H1 (cell line): ENCODE measurements at regions not wholly inside any gene's neighbourhood (a gene's known extent, or its start where the extent isn't known, plus 50 kb on each side); places are given as distances from the start of the nearest gene placed in this dataset.

Experiments used
- CTCF ChIA-PET: fragments of 300-600 bp; sonication (Branson Sonifier 250); formaldehyde crosslinking; loops from one replicate; lab custom pipeline; 2021; ENCODE audit not compliant: partially characterized antibody; lab: Charles Lee
- POLR2A ChIA-PET: fragments of 300-600 bp; sonication (Branson Sonifier 250); formaldehyde crosslinking; loops from one replicate; lab custom pipeline; 2021; ENCODE audit warnings: inconsistent platforms; ENCODE audit not compliant: partially characterized antibody; lab: Charles Lee
- DNase-seq, 2 experiments: peaks; one replicate each; pipeline versions ENCODE4 v3.0.0 to v3.0.0-alpha.2; 2010 to 2022; ENCODE audit warnings: low spot score in 2 of 2, low read depth in 1 of 2, mixed read lengths in 1 of 2
- FAIRE-seq: peaks from 2 replicates; lab custom pipeline; 2011; peaks lifted over from hg19 to GRCh38; lab: Jason Lieb, UNC
- H2AFZ ChIP-seq: 2 replicates; pipeline ENCODE4 v1.8.1; 2012; ENCODE audit warnings: low read length, inconsistent platforms
- H2AK5ac ChIP-seq: 2 replicates; pipeline ENCODE4 v1.6.1; 2013; ENCODE audit warnings: low read depth, low read length
- H2BK120ac ChIP-seq: replicated peaks from 2 replicates; pipeline ENCODE3; 2013; ENCODE audit warnings: low read depth, low read length, inconsistent platforms
- H2BK12ac ChIP-seq: 2 replicates; pipeline ENCODE4 v1.6.1; 2013; ENCODE audit warnings: low read depth, low read length
- H2BK15ac ChIP-seq: 2 replicates; pipeline ENCODE4 v1.6.1; 2013; ENCODE audit warnings: low read length
- H2BK20ac ChIP-seq: 2 replicates; pipeline ENCODE4 v1.6.1; 2013; ENCODE audit warnings: low read length
- H2BK5ac ChIP-seq: 2 replicates; pipeline ENCODE4 v1.6.1; 2013; ENCODE audit warnings: low read depth, low read length
- H3K14ac ChIP-seq: 2 replicates; pipeline ENCODE4 v1.6.1; 2013; ENCODE audit warnings: inconsistent platforms; ENCODE audit not compliant: insufficient read length
- H3K18ac ChIP-seq: 2 replicates; pipeline ENCODE4 v1.6.1; 2013; ENCODE audit warnings: low read length; ENCODE audit errors: extremely low read depth
- H3K23ac ChIP-seq: 2 replicates; pipeline ENCODE4 v1.6.1; 2013; ENCODE audit warnings: inconsistent platforms; ENCODE audit not compliant: insufficient read length
- H3K23me2 ChIP-seq: 2 replicates; pipeline ENCODE4 v1.6.1; 2013; ENCODE audit warnings: low read depth, low read length
- H3K27ac ChIP-seq: 2 replicates; pipeline ENCODE4 v1.6.1; 2011; ENCODE audit warnings: low read depth, low read length, inconsistent platforms
- H3K27me3 ChIP-seq, 4 experiments: replicated peaks in 1 of 4; 1 replicate in 1 of 4; 2 replicates in 3 of 4; pipeline versions ENCODE4 v1.6.1 to v1.8.1; 2011 to 2013; ENCODE audit warnings: low read length in 3 of 4, mild to moderate bottlenecking in 3 of 4, inconsistent platforms in 2 of 4, mixed read lengths in 2 of 4, moderate library complexity in 1 of 4; ENCODE audit not compliant: control insufficient read depth in 3 of 4, insufficient read depth in 3 of 4; ENCODE audit errors: extremely low read depth in 1 of 4
- H3K36me3 ChIP-seq, 4 experiments: 2 replicates each; pipeline versions ENCODE4 v1.6.1 to v1.8.1; 2011 to 2013; ENCODE audit warnings: mild to moderate bottlenecking in 4 of 4, low read length in 3 of 4, moderate library complexity in 2 of 4, control low read depth in 1 of 4, inconsistent platforms in 1 of 4; ENCODE audit not compliant: insufficient read depth in 4 of 4, control insufficient read depth in 2 of 4
- H3K4ac ChIP-seq: replicated peaks from 2 replicates; pipeline ENCODE3; 2013; ENCODE audit warnings: low read length, low read depth, mixed read lengths, inconsistent platforms; ENCODE audit not compliant: insufficient read length
- H3K4me1 ChIP-seq, 4 experiments: replicated peaks in 1 of 4; 1 replicate in 1 of 4; 2 replicates in 3 of 4; pipeline versions ENCODE4 v1.6.1 to v1.8.1; 2011 to 2013; ENCODE audit warnings: low read length in 3 of 4, inconsistent platforms in 2 of 4, mixed read lengths in 1 of 4; ENCODE audit not compliant: insufficient read depth in 4 of 4, control insufficient read depth in 3 of 4
- H3K4me2 ChIP-seq, 2 experiments: 2 replicates each; pipeline versions ENCODE4 v1.6.1 to v1.8.1; 2011 to 2013; ENCODE audit warnings: low read depth in 2 of 2, low read length in 2 of 2, control low read depth in 1 of 2, inconsistent platforms in 1 of 2, mild to moderate bottlenecking in 1 of 2; ENCODE audit not compliant: insufficient read depth in 1 of 2
- H3K4me3 ChIP-seq, 4 experiments: fragments of 200-600, 300-600 bp in 1 of 4; sonication (generic), shearing (Covaris generic), sonication (Bioruptor Twin) in 1 of 4; 2 replicates each; pipeline versions ENCODE4 v1.5.1 to v1.8.1; 2011 to 2016; ENCODE audit warnings: low read length in 4 of 4, low read depth in 3 of 4, control low read depth in 2 of 4, inconsistent platforms in 2 of 4, mild to moderate bottlenecking in 2 of 4, mixed read lengths in 1 of 4, moderate library complexity in 1 of 4; ENCODE audit not compliant: insufficient read depth in 2 of 4; ENCODE audit errors: extremely low read depth in 1 of 4
- H3K56ac ChIP-seq: replicated peaks from 2 replicates; pipeline ENCODE3; 2013; ENCODE audit warnings: low read depth, mild to moderate bottlenecking, mixed read lengths, low read length, inconsistent platforms; ENCODE audit not compliant: insufficient read length
- H3K79me1 ChIP-seq: 2 replicates; pipeline ENCODE4 v1.6.1; 2013; ENCODE audit warnings: low read depth, low read length, control low read depth
- H3K79me2 ChIP-seq, 2 experiments: 2 replicates each; pipeline versions ENCODE4 v1.6.1 to v1.8.1; 2012 to 2013; ENCODE audit warnings: low read length in 2 of 2, mild to moderate bottlenecking in 2 of 2, inconsistent platforms in 1 of 2; ENCODE audit not compliant: insufficient read depth in 2 of 2, control insufficient read depth in 1 of 2
- H3K9ac ChIP-seq, 4 experiments: replicated peaks in 1 of 4; 1 replicate in 1 of 4; 2 replicates in 3 of 4; pipeline versions ENCODE4 v1.6.1 to v1.8.1; 2011 to 2013; ENCODE audit warnings: low read depth in 3 of 4, low read length in 3 of 4, control low read depth in 2 of 4, mild to moderate bottlenecking in 2 of 4, moderate library complexity in 2 of 4, inconsistent platforms in 1 of 4; ENCODE audit errors: extremely low read depth in 1 of 4
- H3K9me3 ChIP-seq, 2 experiments: 2 replicates each; pipeline versions ENCODE4 v1.6.1 to v1.8.1; 2012 to 2013; ENCODE audit warnings: mild to moderate bottlenecking in 2 of 2, moderate library complexity in 2 of 2, control low read depth in 1 of 2, inconsistent platforms in 1 of 2, low read depth in 1 of 2, low read length in 1 of 2, mixed read lengths in 1 of 2; ENCODE audit not compliant: insufficient read depth in 2 of 2
- H4K20me1 ChIP-seq, 2 experiments: replicated peaks in 1 of 2; 2 replicates each; pipeline versions ENCODE3 to v1.8.1; 2011 to 2013; ENCODE audit warnings: inconsistent platforms in 2 of 2, low read length in 2 of 2, mild to moderate bottlenecking in 1 of 2; ENCODE audit not compliant: insufficient read depth in 2 of 2, control insufficient read depth in 1 of 2
- H4K5ac ChIP-seq: 2 replicates; pipeline ENCODE4 v1.6.1; 2013; ENCODE audit warnings: low read length, low read depth, mixed read lengths, inconsistent platforms; ENCODE audit not compliant: insufficient read length
- H4K8ac ChIP-seq: 2 replicates; pipeline ENCODE4 v1.8.0; 2013; ENCODE audit warnings: mild to moderate bottlenecking, moderate library complexity, low read length, inconsistent platforms; ENCODE audit not compliant: insufficient read depth; ENCODE audit errors: extremely low read depth
- H4K91ac ChIP-seq: replicated peaks from 2 replicates; pipeline ENCODE3; 2013; ENCODE audit warnings: low read length, mixed read lengths, inconsistent platforms; ENCODE audit not compliant: insufficient read length
- FOSL1 ChIP-seq: IDR thresholded peaks from 2 replicates; pipeline ENCODE4 v1.6.1; 2011; ENCODE audit warnings: mild to moderate bottlenecking, low read depth, low read length, moderate library complexity; ENCODE audit not compliant: insufficient read depth
- KDM1A ChIP-seq: fragments of 200-600, 300-600 bp; sonication (generic); IDR thresholded peaks from 2 replicates; pipeline ENCODE4 v1.7.1; 2016; ENCODE audit warnings: mild to moderate bottlenecking, low read length, borderline replicate concordance
- KDM5A ChIP-seq: fragments of 200-600 bp; IDR thresholded peaks from 2 replicates; pipeline ENCODE4 v1.7.1; 2012; ENCODE audit warnings: mild to moderate bottlenecking, low read length, inconsistent platforms, mixed read lengths
- WGBS, 2 experiments: shearing (Covaris generic) in 1 of 2; methylation state at CpG; one replicate each; pipeline versions ENCODE4 v1.1.6 to v1.1.7; 2013 to 2015; ENCODE audit warnings: low lambda C conversion rate in 2 of 2, mixed read lengths in 2 of 2, inconsistent platforms in 1 of 2, low coverage in 1 of 2, missing lambda C conversion rate in 1 of 2; ENCODE audit not compliant: insufficient replicate concordance in 2 of 2, insufficient coverage in 1 of 2, insufficient read length in 1 of 2; ENCODE audit errors: extremely low coverage in 1 of 2, missing lambda C conversion rate in 1 of 2; 5-methylcytosine and 5-hydroxymethylcytosine counted together

DNA sequence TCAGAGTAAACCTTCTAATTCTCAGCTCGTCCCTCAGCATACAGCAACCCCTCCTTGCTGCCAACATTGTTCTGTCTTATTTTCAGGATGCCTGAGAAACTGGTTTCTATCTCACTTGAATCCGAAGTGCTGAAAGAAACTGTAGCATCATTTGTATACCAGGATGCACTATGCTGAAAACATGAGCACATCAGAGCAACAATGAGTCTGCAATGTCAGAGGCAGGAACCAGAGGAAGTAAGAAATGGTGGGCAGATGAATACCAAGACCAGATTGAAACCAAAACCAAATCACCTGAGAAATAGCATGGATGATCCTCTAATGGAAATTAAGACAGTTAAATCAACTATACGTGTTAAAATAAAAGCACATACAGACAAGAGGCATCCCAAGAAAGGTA, 257.0 kb downstream of the KDM5D start:
- no peaks in the 10 kb centered on the region for H3K36me3 ChIP-seq
- H4K20me1 ChIP-seq: no peaks in the 10 kb centered on the region
- H3K4me1 ChIP-seq: no peaks in the 10 kb centered on the region
- no peak overlapping the region for H2BK12ac ChIP-seq
- H3K79me1 ChIP-seq: no peaks in the 10 kb centered on the region
- DNase-seq (no peak), FAIRE-seq (no peak)
- CTCF ChIA-PET: no interaction called here
- H2BK5ac ChIP-seq: no peak overlapping the region
- H2AFZ ChIP-seq: no peak overlapping the region
- H3K27me3 ChIP-seq: no peaks in the 10 kb centered on the region
- no peak overlapping the region for H3K9ac ChIP-seq
- no peaks in the 10 kb centered on the region for H3K9me3 ChIP-seq
- no peak overlapping the region for H3K4ac ChIP-seq
- no peak overlapping the region for H3K56ac ChIP-seq
- H2BK120ac ChIP-seq: no peak overlapping the region
- no peak overlapping the region for H4K8ac ChIP-seq
- H3K18ac ChIP-seq: no peak overlapping the region
- no peak overlapping the region for H4K5ac ChIP-seq
- no peak overlapping the region for H3K4me3 ChIP-seq
- no peak overlapping the region for H3K14ac ChIP-seq
- H2AK5ac ChIP-seq: no peak overlapping the region
- no peak overlapping the region for H3K4me2 ChIP-seq
- no peak overlapping the region for H2BK20ac ChIP-seq
- POLR2A ChIA-PET: no interaction called here
- no peaks in the 10 kb centered on the region for H3K79me2 ChIP-seq
- no peak overlapping the region for H3K27ac ChIP-seq
- no peaks in the 10 kb centered on the region for H3K23me2 ChIP-seq
- TF ChIP-seq FOSL1: no peak
- no peak for TF ChIP-seq KDM1A
- TF ChIP-seq KDM5A: no peak
- H2BK15ac ChIP-seq: no peak overlapping the region
- WGBS, 2 experiments: 77% methylated on average over 3 of the region's 3 CpGs; no CpG with 5 or more reads in 1 of the 2 experiments
- H4K91ac ChIP-seq: no peak overlapping the region
- H3K23ac ChIP-seq: no peak overlapping the region
